SW 1271 (cell line): ENCODE measurements at regions not wholly inside any gene's neighbourhood (a gene's known extent, or its start where the extent isn't known, plus 50 kb on each side); places are given as distances from the start of the nearest gene placed in this dataset.
"Not testable (repeated sequence)": the region's sequence is repeated elsewhere in the genome, so short reads cannot be mapped to it uniquely, and the experiment has no call there.

ENCODE experiments used
- DNase-seq, 2 experiments: peaks; one replicate each; lab custom pipeline; 2025; lab: John Stamatoyannopoulos, UW

DNA sequence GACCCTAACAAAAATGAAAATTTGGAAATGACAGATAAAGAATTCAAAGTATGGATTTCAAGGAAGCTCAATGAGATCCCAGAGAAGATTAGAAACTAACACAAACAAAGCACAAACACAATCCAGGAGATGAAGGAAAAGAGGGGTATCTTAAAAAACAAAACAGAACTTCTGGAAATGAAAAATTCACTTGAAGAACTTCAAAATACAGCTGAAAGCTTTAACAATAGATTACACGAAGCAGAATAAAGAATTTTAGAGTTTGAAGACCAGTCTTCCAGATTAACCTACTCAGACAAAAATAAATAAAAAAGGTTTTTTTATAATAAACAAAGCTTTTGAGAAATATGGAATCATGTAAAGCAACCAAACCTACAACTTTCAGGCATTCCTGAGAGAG lies 671.8 kb upstream of the SLC39A10 start:
- DNase-seq, result no peak

DNA sequence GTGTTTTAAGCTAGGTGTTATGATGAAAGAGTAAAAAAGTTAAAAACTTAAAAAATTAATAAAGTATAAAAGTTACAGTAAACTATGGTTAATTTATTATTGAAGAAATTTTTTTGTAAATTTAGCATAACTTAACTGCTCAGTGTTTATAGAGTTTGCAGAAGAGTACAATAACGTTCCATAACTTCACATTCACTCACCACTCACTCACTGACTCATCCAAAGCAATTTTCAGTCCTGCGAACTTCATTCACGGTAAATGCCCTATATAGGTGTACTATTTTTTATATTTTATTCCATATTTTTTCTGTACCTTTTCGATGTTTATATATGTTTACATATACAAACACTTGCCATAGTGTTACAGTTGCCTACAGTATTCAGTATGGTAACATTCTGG lies 694.8 kb upstream of the SLC39A10 start:
- DNase-seq, result no peak

DNA sequence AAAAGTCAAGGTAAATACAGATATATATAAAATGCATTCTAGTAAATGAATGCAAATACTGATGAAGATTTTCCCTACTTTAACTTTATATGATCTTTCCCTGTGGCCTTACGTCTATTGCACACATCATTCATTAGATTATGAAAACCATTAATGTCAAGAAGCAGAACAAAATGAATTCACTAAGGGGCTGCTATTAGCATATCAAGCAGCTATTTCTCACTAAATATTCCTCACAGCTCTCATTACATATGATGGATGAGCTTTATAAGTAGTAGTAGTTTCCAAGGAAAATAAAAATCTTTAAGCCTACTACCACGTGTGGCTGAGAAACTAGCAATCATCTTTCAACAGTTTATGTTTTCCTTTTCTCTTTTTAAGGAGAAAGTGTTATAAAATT lies 702.8 kb upstream of the SLC39A10 start:
- DNase-seq, result no peak

DNA sequence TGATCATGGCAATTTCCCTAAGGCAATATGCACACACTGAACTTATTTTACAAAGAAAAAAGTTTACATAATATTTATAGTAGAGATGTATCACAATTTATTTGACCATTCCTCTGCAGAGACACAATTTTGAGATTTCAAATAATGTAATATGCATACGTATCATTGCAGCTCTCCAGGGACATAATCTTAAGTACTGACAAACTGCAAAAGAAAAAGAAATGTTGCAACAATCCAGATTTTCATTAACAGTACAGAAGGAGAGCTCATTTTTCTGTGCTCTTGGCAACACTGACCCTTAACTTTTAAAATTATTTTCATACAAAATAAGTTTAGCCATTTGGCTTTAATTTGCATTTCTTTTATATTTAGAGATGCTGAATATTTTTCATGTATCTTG lies 710.2 kb upstream of the SLC39A10 start:
- no peak for DNase-seq

DNA sequence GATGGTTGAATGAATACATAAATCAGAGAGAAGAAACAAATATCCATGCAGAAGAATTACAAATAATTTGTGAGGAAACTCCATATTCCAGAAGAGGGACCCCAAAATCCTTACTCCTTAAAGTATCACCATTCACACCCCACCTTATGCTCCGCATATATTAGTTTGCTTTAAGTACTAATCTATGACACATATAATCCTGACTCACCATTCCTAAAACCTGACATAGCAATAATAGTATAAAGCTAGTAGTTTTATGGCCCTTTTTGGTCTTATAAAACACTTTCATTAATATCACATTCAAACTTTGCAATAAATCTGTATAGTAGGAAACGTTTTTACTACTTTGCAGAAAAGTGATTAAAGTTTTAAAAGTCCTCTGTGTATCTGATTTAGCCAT lies 719.0 kb upstream of the SLC39A10 start:
- no peak for DNase-seq

DNA sequence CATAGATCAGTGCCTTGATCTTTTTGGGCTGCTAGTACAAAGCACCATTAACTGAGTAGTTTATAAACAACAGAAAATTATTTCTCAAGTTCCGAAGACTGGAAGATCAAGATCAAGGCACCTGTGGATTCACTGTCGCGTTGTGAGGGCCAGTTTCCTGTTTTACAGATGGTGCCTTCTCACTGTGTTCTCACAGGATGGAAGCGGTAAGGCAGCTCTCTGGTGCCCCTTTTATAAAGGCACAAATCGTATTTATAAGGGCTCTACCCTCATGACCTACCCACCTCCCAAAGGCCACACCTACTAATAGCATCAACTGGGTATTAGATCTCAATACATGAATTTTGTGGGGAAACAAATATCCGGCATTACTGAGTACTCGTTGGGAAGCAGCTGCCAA lies 729.5 kb upstream of the SLC39A10 start:
- DNase-seq, result no peak

DNA sequence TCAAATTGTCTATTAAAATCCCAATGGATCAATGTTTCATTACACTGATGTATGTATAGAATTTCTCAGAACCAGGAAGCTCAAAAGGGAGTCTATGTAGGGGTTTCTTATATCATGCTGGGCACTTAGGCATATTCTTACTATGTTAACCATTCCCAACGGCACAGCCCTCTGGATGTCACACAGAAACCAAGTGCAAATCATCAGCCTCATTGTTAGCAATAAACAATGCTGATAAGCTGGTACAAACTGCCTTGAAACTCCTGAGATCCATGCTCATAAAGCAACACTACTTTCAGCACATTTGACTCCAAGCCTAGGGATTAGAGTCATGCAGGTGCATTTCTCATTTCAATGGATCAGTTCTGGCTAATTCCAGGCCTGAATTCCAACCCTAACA lies 730.2 kb upstream of the SLC39A10 start:
- DNase-seq, result no peak

DNA sequence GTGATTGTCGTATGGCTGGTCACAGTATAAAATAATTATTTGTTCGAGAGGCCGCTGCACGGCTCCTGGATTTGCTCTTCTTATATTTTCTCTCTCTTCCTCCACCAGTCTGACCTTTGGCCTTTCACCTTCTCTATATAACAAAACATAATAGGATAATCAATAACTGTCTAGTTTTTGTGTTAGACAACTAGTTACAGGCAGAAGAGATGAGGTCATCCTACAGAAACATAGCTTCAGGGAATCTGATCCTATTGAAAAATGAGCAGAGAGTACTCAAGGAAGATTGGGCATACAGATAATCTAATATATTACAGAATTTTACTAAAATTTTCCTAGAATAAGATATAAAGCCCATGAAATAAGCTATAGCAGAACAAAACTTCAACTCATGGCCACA lies 731.3 kb upstream of the SLC39A10 start:
- no peak for DNase-seq

DNA sequence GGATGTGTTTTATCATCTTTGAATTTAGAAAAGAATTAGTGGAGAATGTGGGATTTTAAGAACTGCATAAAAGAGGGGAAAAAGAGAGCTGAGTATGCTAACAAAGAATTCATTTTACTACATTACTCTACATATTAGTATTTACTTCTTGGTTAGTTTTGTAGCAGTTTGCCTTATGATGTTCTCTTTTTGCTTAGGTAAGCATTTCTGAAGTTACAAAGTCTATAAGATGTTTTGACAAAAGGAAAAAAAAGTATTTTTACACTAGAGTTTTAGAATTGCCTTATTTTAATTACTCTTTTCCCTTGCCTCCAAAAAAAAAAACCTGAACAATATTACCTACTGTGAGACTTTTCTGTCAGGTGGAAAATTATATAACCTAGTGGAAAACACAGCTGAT lies 739.5 kb upstream of the SLC39A10 start:
- no peak for DNase-seq

DNA sequence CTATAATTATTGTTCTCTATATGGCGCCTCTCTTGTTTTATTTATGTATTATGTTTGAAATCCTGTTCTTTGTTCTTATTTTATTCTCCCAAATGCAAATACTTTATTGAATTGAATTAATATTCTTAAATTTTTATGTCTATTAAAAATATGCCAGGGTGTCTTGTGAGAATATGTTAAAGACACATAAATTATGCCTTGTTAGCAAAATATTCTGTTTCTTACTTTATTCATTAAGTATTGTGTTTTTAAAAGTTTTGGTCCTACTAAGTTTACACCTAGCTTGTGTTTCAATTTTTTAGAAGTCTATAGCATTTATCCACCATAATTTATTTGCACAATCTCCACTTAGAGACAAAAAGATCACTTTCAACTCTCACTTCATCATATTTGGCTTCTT lies 741.5 kb upstream of the SLC39A10 start:
- no peak for DNase-seq

DNA sequence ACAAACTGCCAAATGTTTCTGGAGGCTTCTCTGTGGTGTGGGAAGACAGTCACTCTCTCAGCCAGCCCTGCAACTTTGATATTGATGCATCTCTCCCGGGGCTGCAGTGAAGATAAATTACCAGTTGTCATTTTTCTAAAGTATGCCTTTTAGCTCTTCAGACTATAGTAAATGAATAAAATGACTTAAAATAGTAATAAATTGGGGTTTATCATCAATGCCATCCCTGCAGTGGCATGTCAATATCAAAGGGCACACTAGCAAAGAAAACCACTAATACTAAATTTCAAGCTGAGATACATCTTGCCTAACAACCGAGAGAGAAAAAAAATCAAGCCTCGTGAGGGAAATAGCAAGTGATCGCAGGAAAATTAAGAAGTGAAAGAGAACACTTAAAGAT lies 749.5 kb upstream of the SLC39A10 start:
- no peak for DNase-seq

DNA sequence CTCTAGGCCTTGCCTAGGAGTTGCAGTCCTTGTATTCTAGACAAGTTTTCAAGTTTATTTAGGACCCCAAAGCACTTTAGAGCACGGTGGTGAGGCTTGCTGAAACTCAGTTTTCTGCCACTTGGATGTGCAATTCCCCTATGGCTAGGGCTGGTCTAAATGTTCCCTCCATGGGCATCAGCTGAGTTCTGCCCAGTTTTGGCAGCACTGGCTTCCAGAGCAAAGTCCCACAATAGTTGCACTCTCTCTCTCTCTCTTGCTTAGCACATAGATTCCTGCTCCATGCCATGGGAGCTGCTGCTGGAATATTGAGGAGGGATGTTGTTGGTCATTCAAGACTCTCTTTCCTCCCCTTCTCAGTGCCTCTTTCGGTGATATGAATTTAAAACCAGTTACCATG lies 760.2 kb upstream of the SLC39A10 start:
- DNase-seq, result no peak

DNA sequence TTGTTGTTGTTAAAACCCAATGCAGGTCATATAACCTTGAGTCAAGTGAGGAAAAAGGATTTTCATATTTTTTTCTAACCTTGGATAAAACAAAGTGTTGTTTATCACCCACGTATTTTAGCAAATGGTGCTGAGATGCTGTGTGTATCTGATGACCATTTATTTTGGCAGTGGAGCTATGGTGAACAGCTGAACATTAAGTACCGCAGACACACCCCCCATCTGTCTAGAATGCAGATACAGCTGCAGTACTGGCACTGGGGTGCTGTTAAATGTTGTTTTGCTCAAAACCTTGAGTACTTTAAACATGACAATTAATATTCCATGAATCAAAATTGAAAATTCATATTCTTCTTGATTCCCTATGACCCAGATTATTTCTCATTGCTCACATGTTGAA lies 773.3 kb upstream of the SLC39A10 start:
- no peak for DNase-seq

DNA sequence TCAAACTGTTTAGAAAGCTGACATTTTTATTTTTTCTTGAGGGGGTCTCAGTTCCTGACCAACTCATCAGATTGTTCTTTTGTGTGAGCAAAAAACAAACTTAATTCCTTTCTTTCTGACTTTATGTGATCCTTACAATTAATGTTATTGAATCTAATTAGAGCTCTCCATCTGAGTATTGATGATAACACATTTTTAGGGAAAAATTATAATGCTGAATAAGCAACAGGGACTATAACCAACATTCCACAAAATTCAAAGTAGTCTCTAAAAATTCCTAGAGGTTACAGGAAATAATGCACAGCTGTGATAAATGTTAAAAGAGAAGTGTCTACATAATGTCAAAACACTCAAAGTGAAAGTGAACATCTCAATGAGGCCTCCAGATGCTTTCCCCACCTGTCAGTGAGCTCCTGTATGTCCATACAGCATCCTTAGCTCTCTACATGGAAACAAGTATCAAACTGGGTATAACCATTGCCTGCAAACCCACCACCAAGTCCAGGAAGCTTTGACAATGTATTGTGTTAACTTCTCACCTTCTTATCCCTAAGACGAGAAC lies 786.0 kb upstream of the SLC39A10 start:
- DNase-seq, result no peak

DNA sequence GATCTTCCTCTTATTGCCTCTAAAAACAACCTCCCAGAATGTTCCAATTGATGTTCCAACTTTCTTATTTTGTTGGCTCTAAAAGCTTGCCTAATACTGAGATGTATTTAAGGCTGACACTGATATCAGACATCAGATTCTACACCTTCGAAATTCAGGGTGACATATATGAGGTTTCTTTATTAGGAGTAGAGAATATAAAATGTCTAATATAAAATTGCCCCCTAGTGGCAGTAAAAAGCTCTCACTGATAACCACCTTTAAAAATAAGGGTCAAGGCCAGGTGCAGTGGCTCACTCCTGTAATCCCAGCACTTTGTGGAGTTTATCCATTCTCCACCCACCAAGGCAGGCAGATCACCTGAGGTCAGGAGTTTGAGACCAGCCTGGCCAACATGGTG lies 789.7 kb upstream of the SLC39A10 start:
- peak in 1 of 2 experiments; percentile 44 for DNase-seq

DNA sequence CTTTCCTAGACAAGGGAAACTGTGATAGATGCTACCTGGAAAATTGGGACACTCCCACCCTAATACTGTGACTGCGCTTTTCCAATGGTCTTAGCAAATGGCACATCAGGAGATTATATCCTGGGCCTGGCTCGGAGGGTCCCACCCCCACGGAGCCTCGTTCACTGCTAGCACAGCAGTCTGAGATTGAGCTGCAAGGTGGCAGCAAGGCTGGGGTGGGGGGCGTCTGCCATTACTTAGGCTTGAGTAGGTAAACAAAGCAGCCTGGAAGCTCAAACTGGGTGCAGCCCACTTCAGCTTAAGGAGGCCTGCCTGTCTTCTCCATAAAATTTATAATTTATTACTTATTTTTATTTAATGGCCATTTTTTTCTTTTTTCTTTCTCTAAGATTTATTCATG lies 802.1 kb upstream of the SLC39A10 start:
- no peak for DNase-seq

DNA sequence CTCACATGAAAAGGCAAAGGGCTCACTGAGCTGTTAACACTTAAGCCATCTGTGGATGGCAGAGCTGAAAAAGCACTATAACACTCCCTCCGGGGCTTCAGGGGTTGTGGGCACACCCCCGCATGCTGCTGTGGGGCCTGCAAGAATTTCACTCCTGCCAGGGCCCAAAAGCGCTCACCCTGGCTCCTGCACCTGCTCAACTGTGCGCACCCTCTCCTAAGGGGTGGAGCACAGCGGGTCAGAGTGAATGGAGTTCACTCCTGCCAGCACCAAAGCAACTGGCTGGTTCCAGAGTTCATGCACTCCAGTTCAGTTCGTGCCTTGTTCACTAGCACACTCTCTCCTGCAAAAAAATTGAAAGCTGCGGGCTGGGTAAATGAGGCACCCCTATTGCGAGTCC lies 814.2 kb upstream of the SLC39A10 start:
- DNase-seq, result no peak

DNA sequence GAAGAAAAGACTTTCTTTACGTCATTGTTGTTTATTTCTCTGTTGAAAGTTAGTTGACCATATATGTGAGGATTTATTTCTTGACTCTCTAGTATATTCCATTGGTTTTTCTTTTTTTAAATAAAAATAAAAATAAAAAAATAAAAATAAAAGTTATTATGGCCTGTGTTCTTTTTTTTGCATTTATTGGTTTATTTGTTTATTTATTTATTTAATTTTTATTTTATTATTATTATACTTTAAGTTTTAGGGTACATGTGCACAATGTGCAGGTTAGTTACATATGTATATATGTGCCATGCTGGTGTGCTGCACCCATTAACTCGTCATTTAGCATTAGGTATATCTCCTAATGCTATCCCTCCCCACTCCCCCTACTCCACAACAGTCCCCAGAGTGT lies 822.7 kb upstream of the SLC39A10 start:
- not testable (repeated sequence) for DNase-seq

DNA sequence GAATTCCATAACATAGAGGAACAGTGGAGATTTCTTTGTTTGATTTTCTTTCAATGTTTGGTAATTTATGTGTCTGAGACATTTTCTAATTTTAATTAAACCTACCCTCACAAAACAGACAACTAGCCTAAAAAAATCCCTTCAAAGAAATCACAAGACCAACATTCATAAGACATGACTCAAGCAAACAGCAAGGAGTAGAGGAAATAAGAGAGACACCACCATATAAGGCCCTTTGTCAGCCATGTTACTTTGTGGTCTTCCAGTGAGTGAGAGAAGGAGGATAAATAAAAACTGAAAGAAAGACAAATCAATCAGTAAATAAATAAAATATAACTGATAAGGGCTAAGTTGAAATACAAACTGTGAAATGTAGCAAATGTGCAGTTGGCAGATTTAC lies 830.8 kb upstream of the SLC39A10 start:
- peak in 1 of 2 experiments; percentile 2 for DNase-seq

DNA sequence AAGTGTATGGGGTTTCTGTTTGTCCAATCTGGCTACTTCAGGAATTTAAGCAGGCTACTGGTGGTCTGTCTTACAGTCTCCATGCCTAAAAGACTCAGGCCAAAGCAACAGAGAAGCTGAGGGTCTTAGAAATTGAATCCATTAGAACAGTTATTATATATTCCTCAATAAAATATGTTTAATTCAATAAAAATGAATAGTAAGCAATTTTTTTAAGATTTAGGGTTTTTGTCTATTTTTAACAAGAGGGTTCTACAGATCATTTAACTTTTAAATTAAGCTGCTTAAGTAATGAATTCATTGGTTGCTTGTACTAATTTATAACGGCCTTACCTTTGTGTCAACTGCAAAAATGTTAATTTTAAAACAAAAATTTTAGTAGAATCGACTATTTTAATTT lies 832.6 kb upstream of the SLC39A10 start:
- DNase-seq, result no peak

DNA sequence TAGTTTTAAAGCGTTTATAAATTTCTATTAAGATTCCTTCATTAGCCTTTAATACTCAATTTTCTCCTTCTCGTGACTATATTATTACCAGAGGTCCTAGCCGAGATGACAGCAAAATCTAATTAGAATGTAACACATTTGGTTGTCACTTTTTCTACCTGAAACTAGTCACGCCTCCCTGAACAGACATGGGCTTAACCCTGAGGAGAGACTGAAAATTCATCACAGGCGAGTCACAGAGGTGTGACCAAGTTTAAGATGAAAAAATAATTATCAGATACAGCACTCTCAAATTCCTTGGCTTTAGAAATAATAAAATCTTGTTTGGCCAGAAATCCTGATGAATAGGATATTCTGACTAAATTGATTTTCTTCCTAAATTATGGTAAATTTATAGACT lies 834.4 kb upstream of the SLC39A10 start:
- DNase-seq, result no peak

DNA sequence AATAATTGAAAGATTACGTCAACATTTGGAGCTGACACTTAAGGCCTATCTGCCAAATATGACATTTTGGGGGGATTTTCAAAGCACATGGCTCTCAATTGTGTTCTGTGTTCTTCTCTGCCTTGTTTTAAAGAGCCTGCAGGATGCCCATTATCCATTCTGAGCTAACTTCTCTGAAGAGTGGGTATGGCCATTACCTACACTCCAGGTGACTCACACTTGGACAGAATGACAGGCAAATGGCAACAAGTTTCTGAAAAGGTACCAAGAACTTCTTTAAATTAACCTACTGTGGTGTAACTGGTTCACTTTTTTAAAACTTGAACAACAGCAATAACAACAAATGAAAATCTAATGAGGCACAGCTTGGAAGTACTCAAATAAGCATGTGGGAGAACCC lies 834.9 kb upstream of the SLC39A10 start:
- no peak for DNase-seq

DNA sequence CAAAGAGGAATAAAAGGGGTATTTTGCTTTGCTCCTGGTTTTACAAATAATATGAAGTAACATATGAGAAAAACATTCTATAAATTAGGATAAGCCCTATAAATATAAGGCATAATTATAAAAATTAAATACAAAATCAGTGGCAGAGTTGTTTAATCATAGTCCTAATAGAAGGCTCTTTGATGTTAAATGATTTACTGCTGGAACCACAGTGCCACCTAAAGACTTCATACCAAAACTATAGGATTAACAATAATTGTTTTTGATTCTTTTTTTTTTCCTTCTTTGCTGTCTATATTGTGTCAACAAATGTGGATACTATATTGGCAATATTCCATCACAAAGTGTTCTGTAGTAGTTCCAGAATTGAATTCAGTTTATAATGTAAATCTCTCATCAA lies 837.7 kb upstream of the SLC39A10 start:
- DNase-seq, result no peak

DNA sequence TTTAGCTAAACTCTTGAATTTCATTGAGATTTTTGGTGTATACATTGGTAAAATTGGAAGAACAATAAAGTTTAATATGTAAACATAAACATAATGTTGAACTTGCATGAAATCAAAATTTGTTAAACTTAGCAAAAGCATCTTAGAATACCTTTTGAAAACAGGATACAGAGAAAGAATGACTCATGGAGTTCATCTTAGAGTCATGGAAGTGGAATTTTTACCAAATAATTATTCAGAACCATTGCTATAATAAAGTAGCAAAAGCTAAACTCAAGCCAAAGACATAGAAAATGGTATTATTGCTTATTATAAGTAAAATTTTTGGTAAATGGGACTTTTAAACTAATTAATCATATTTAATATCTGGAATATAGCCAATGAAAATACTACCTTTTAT lies 841.6 kb upstream of the SLC39A10 start:
- DNase-seq, result no peak

DNA sequence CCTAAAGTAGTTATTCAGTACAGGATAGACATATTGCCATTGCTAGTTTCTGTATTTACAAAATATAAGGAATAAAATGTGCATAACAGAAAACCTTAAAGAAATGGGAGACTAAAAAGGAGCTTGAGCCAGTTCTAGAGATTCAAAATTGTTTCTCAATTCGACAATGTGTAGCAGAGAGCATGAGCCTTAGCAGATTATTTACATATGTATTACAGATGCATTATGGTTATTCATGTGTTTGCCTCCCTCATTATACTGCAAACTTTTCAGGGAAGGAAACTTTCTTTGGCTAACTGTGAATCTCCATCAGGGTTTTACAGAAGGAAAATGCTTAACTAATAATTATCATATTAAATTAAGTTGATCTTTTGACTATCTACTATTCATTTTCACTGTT lies 854.4 kb upstream of the SLC39A10 start:
- DNase-seq, result no peak
